Uterus (tissue), 3 donors: ENCODE measurements at regions not wholly inside any gene's neighbourhood (a gene's known extent, or its start where the extent isn't known, plus 50 kb on each side); places are given as distances from the start of the nearest gene placed in this dataset.

Experiments used
- DNase-seq, 2 donors: peaks; one replicate each; pipeline ENCODE4 v3.0.0-alpha.2; 2019 to 2020
- H3K27ac ChIP-seq, 2 donors: fragments of 200-600 bp; sonication (generic); 1 replicate in 1 of 2; 2 replicates in 1 of 2; pipeline ENCODE4 v1.5.1; 2016 to 2018
- H3K27me3 ChIP-seq, 2 donors: fragments of 200-600 bp; sonication (generic); one replicate each; pipeline ENCODE4 v1.5.1; 2018 to 2019; ENCODE audit warnings: control low read depth in 1 of 2
- H3K36me3 ChIP-seq, 2 donors: fragments of 200-600 bp; sonication (generic); one replicate each; pipeline ENCODE4 v1.5.1; 2019; ENCODE audit warnings: control low read depth in 1 of 2
- H3K4me1 ChIP-seq, 2 donors: fragments of 200-600 bp; sonication (generic); one replicate each; pipeline ENCODE4 v1.5.1; 2018 to 2019; ENCODE audit warnings: control low read depth in 1 of 2
- H3K4me3 ChIP-seq, 2 donors: fragments of 200-600 bp; sonication (generic); 1 replicate in 1 of 2; 2 replicates in 1 of 2; pipeline ENCODE4 v1.5.1; 2018 to 2019; ENCODE audit warnings: mild to moderate bottlenecking in 1 of 2
- H3K9me3 ChIP-seq, 2 donors: fragments of 200-600 bp; sonication (generic); one replicate each; pipeline ENCODE4 v1.5.1; 2019; ENCODE audit warnings: control low read depth in 1 of 2
- CTCF ChIP-seq, 4 experiments: fragments of 200-600 bp in 2 of 4; fragments of 450-650 bp in 2 of 4; sonication (generic) in 2 of 4; IDR thresholded peaks; one replicate each; pipeline ENCODE4 v1.5.1; 2016 to 2019; ENCODE audit warnings: antibody characterized with exemption in 4 of 4, mild to moderate bottlenecking in 2 of 4, moderate library complexity in 1 of 4
- POLR2A ChIP-seq, 2 donors: fragments of 450-650 bp; IDR thresholded peaks; one replicate each; pipeline ENCODE4 v1.6.1; 2016; ENCODE audit warnings: antibody characterized with exemption in 2 of 2, mild to moderate bottlenecking in 1 of 2, moderate library complexity in 1 of 2
- intact Hi-C: fragments of 100-400 bp; cut with DNase I; formaldehyde crosslinking; loops from one replicate; pipeline ENCODE4 v1.15.1; 2023; ENCODE audit warnings: low total_unique reads
- donor health status: DM: yes; HTN: yes; CAD: no.

GRCh38 chr1:193841857-193842256, 655.4 kb upstream of the B3GALT2 start:
- Histone ChIP-seq H3K9me3 (no peaks in the 10 kb centered on the region), H3K36me3 (no peaks in the 10 kb centered on the region), H3K4me3 (no peak overlapping the region), H3K27me3 (no peaks in the 10 kb centered on the region), H3K27ac (no peak overlapping the region), H3K4me1 (no peaks in the 10 kb centered on the region)
- intact Hi-C loops: no loop called here
- TF ChIP-seq POLR2A (IDR thresholded peaks at IDR 0.05) (no peak), CTCF (IDR thresholded peaks at IDR 0.05) (no peak)
- no peak for DNase-seq

GRCh38 chr1:193831465-193831864, 645.1 kb upstream of the B3GALT2 start:
- no peak for DNase-seq
- Histone ChIP-seq H3K27me3 (no peaks in the 10 kb centered on the region), H3K9me3 (no peaks in the 10 kb centered on the region), H3K4me3 (no peak overlapping the region), H3K36me3 (no peaks in the 10 kb centered on the region), H3K4me1 (no peaks in the 10 kb centered on the region), H3K27ac (no peak overlapping the region)
- intact Hi-C loops: no loop called here
- TF ChIP-seq POLR2A (IDR thresholded peaks at IDR 0.05): no peak
- no peak for TF ChIP-seq CTCF (IDR thresholded peaks at IDR 0.05)

- H3K4me1 ChIP-seq: no peaks in the 10 kb centered on the region
- no peaks in the 10 kb centered on the region for H3K27me3 ChIP-seq
- H3K36me3 ChIP-seq: no peaks in the 10 kb centered on the region
- TF ChIP-seq POLR2A (IDR thresholded peaks at IDR 0.05) (no peak), CTCF (IDR thresholded peaks at IDR 0.05) (no peak)
- no peaks in the 10 kb centered on the region for H3K9me3 ChIP-seq
- DNase-seq: no peak
- no peak overlapping the region for H3K4me3 ChIP-seq
- intact Hi-C loops: no loop called here
- H3K27ac ChIP-seq: no peak overlapping the region
Measured at GRCh38 chr1:193827516-193827915, 641.1 kb upstream of the B3GALT2 start.

- Histone ChIP-seq H3K4me1 (no peaks in the 10 kb centered on the region), H3K36me3 (no peaks in the 10 kb centered on the region), H3K4me3 (no peak overlapping the region), H3K27me3 (no peaks in the 10 kb centered on the region), H3K27ac (no peak overlapping the region), H3K9me3 (no peaks in the 10 kb centered on the region)
- intact Hi-C loops: no loop called here
- DNase-seq: no peak
- TF ChIP-seq POLR2A (IDR thresholded peaks at IDR 0.05) (no peak), CTCF (IDR thresholded peaks at IDR 0.05) (no peak)
Measured at GRCh38 chr1:193819376-193819775, 633.0 kb upstream of the B3GALT2 start.

- TF ChIP-seq POLR2A (IDR thresholded peaks at IDR 0.05) (no peak), CTCF (IDR thresholded peaks at IDR 0.05) (no peak)
- no peak for DNase-seq
- Histone ChIP-seq H3K4me1 (no peaks in the 10 kb centered on the region), H3K27me3 (no peaks in the 10 kb centered on the region), H3K4me3 (no peak overlapping the region), H3K36me3 (no peaks in the 10 kb centered on the region), H3K9me3 (no peaks in the 10 kb centered on the region), H3K27ac (no peak overlapping the region)
- intact Hi-C loops: no loop called here
Measured at GRCh38 chr1:193807208-193807607, 620.8 kb upstream of the B3GALT2 start.
